Esophagus squamous epithelium (tissue), 4 donors: ENCODE measurements at regions not wholly inside any gene's neighbourhood (a gene's known extent, or its start where the extent isn't known, plus 50 kb on each side); places are given as distances from the start of the nearest gene placed in this dataset.

Source experiments
- CTCF ChIP-seq, 6 experiments: fragments of 450-650 bp in 4 of 6; fragments of 200-600 bp in 2 of 6; sonication (generic) in 2 of 6; IDR thresholded peaks; one replicate each; pipeline ENCODE4 v1.5.1; 2016 to 2019; ENCODE audit warnings: antibody characterized with exemption in 6 of 6, mild to moderate bottlenecking in 4 of 6, moderate library complexity in 4 of 6
- POLR2A ChIP-seq, 4 donors: fragments of 450-650 bp; IDR thresholded peaks; one replicate each; pipeline ENCODE4 v1.6.1; 2017; ENCODE audit warnings: antibody characterized with exemption in 4 of 4, mild to moderate bottlenecking in 4 of 4, moderate library complexity in 3 of 4

GRCh38 chr3:5321666-5322340 is 134.3 kb downstream of the EDEM1 start:
- no peak for TF ChIP-seq CTCF (IDR thresholded peaks at IDR 0.05)
- no peak for TF ChIP-seq POLR2A (IDR thresholded peaks at IDR 0.05)
